Esophagus (tissue), 2 donors: ENCODE measurements at regions not wholly inside any gene's neighbourhood (a gene's known extent, or its start where the extent isn't known, plus 50 kb on each side); places are given as distances from the start of the nearest gene placed in this dataset.

Experiments used
- H3K27ac ChIP-seq, 2 donors: one replicate each; pipeline ENCODE4 v1.5.1; 2013; ENCODE audit warnings: low read depth in 2 of 2, mild to moderate bottlenecking in 2 of 2, inconsistent platforms in 1 of 2, low read length in 1 of 2, moderate library complexity in 1 of 2
- H3K27me3 ChIP-seq, 2 donors: one replicate each; pipeline ENCODE4 v1.6.1; 2013; ENCODE audit warnings: low read length in 2 of 2, control low read depth in 1 of 2, mild to moderate bottlenecking in 1 of 2; ENCODE audit not compliant: insufficient read depth in 2 of 2, control insufficient read depth in 1 of 2
- H3K36me3 ChIP-seq, 2 donors: one replicate each; pipeline ENCODE4 v1.6.1; 2013; ENCODE audit warnings: low read length in 1 of 2; ENCODE audit not compliant: control insufficient read depth in 2 of 2, insufficient read depth in 2 of 2
- H3K4me1 ChIP-seq, 2 donors: one replicate each; pipeline ENCODE4 v1.6.1; 2013; ENCODE audit warnings: low read length in 1 of 2; ENCODE audit not compliant: control insufficient read depth in 2 of 2, insufficient read depth in 2 of 2
- H3K4me3 ChIP-seq, 2 donors: one replicate each; pipeline ENCODE4 v1.5.1; 2013; ENCODE audit warnings: low read length in 2 of 2, mild to moderate bottlenecking in 2 of 2, low read depth in 1 of 2, moderate library complexity in 1 of 2
- H3K9me3 ChIP-seq, 2 donors: one replicate each; pipeline ENCODE4 v1.6.1; 2013; ENCODE audit warnings: mild to moderate bottlenecking in 2 of 2, low read depth in 1 of 2, low read length in 1 of 2, moderate library complexity in 1 of 2; ENCODE audit not compliant: control insufficient read depth in 2 of 2, insufficient read depth in 1 of 2
- WGBS, 2 donors: extraction: QIAGEN DNeasy Blood & Tissue Kit; methylation state at CpG; one replicate each; pipeline ENCODE4 v1.1.7; 2013; 5-methylcytosine and 5-hydroxymethylcytosine counted together
- donor health status: healthy with polysubstance abuse.
- donor health status: Bipolar disorder and iron deficiency.

- H3K27me3 ChIP-seq: no peaks in the 10 kb centered on the region
- no peaks in the 10 kb centered on the region for H3K36me3 ChIP-seq
- H3K4me1 ChIP-seq: no peaks in the 10 kb centered on the region
- no peak overlapping the region for H3K27ac ChIP-seq
- H3K4me3 ChIP-seq: no peak overlapping the region
- 50 to 56% methylated on average over 3 of the region's 3 CpGs for WGBS, 2 donors
- no peaks in the 10 kb centered on the region for H3K9me3 ChIP-seq
Measured at GRCh38 chr21:25126564-25126963, 480.7 kb downstream of the MRPL39 start.

- Histone ChIP-seq H3K27me3 (no peaks in the 10 kb centered on the region), H3K36me3 (no peaks in the 10 kb centered on the region), H3K4me3 (no peak overlapping the region), H3K4me1 (no peaks in the 10 kb centered on the region), H3K9me3 (no peaks in the 10 kb centered on the region), H3K27ac (no peak overlapping the region)
- 93% methylated on average over 13 of the region's 13 CpGs for WGBS, 2 donors
Measured at GRCh38 chr21:25118648-25119047, 488.6 kb downstream of the MRPL39 start.

DNA sequence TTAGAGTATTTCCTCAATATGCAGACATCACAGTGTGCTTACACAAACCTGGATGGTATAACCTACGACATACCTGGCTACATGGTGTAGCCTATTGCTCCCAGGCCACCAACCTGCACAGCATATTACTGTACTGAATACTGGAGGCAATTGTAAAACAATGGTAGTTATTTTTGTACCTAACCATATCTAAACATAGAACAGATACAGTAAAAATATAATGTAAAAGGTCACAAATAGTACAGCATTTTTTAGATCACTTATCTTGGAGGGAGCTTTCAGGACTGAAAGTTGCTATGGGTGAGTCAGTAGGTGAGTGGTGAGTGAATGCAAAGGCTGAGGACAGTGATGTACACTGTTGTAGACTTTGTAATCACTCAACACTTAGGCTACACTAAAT, 492.3 kb downstream of the MRPL39 start:
- H3K4me3 ChIP-seq: no peak overlapping the region
- H3K27ac ChIP-seq: no peak overlapping the region
- H3K27me3 ChIP-seq: no peaks in the 10 kb centered on the region
- no peaks in the 10 kb centered on the region for H3K4me1 ChIP-seq
- 59 to 65% methylated on average over 1 of the region's 1 CpG for WGBS, 2 donors
- no peaks in the 10 kb centered on the region for H3K36me3 ChIP-seq
- no peaks in the 10 kb centered on the region for H3K9me3 ChIP-seq

DNA sequence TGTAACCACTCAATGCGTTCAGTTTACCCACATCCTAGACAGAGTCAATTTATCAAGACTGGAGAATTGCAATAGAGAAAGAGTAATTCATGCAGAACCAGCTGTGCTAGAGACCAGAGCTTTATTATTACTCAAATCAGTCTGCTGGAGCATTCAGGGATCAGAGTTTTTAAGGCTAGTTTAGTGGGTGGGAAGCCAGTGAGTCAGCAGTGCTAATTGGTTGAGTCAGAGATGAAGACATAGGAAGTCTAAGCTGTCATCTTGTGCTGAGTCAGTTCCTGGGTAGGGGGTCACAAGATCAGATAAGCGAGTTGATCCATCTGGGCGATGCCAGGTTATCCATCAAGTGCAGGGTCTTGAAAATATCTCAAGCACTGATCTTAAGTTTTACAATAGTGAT, 499.6 kb downstream of the MRPL39 start:
- Histone ChIP-seq H3K4me1 (no peaks in the 10 kb centered on the region), H3K4me3 (no peak overlapping the region), H3K36me3 (no peaks in the 10 kb centered on the region), H3K9me3 (no peaks in the 10 kb centered on the region), H3K27me3 (no peaks in the 10 kb centered on the region), H3K27ac (no peak overlapping the region)
- WGBS, 2 donors: 72 to 74% methylated on average over 3 of the region's 3 CpGs

GRCh38 chr21:25103500-25104207, 503.6 kb downstream of the MRPL39 start:
- H3K9me3 ChIP-seq: no peaks in the 10 kb centered on the region

GRCh38 chr21:25097648-25098047, 509.6 kb downstream of the MRPL39 start:
- WGBS, 2 donors: 83 to 84% methylated on average over 2 of the region's 2 CpGs
- Histone ChIP-seq H3K4me3 (no peak overlapping the region), H3K27me3 (no peaks in the 10 kb centered on the region), H3K36me3 (no peaks in the 10 kb centered on the region), H3K9me3 (peaks cover 0 to under 1% of the 10 kb centered on the region in 2 donors), H3K27ac (no peak overlapping the region), H3K4me1 (no peaks in the 10 kb centered on the region)

More at GRCh38 chr21:25103500-25104207, 503.6 kb downstream of the MRPL39 start:
- H3K36me3 ChIP-seq: no peaks in the 10 kb centered on the region
- no peak overlapping the region for H3K4me3 ChIP-seq
- H3K4me1 ChIP-seq: no peaks in the 10 kb centered on the region
- no peak overlapping the region for H3K27ac ChIP-seq
- no peaks in the 10 kb centered on the region for H3K27me3 ChIP-seq

DNA sequence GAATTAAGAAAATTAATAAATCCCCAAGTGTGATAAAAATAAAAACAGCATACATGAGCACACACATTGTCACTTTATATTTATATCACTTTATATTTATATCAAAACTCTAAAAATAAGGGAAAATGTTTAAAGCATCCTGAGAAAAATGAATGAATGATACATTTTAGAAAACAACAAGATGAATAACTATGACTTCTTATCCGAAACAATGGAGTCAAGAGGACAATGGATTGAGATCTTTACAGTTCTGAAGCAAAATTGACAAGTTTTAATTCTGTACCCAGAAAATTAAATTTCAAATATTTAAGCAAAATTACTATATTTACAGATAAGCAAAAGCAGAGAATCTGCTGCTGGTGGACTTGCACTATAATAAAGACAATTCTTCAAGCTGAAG, 512.6 kb downstream of the MRPL39 start:
- H3K36me3 ChIP-seq: no peaks in the 10 kb centered on the region
- peaks cover 0 to 6% of the 10 kb centered on the region in 2 donors for H3K9me3 ChIP-seq
- no peaks in the 10 kb centered on the region for H3K27me3 ChIP-seq
- H3K27ac ChIP-seq: no peak overlapping the region
- H3K4me1 ChIP-seq: no peaks in the 10 kb centered on the region
- no peak overlapping the region for H3K4me3 ChIP-seq
- 84 to 87% methylated on average over 1 of the region's 1 CpG for WGBS, 2 donors

GRCh38 chr21:25092441-25093011, 514.8 kb downstream of the MRPL39 start:
- Histone ChIP-seq H3K4me1 (no peaks in the 10 kb centered on the region), H3K27me3 (no peaks in the 10 kb centered on the region), H3K36me3 (no peaks in the 10 kb centered on the region), H3K4me3 (no peak overlapping the region), H3K9me3 (peaks cover 0 to 6% of the 10 kb centered on the region in 2 donors), H3K27ac (no peak overlapping the region)
- WGBS, 2 donors: 84 to 86% methylated on average over 8 of the region's 8 CpGs

GRCh38 chr21:25081096-25081495, 526.2 kb downstream of the MRPL39 start:
- H3K4me3 ChIP-seq: no peak overlapping the region
- 80 to 84% methylated on average over 4 of the region's 4 CpGs for whole genome bisulfite sequencing, 2 donors
- no peaks in the 10 kb centered on the region for H3K36me3 ChIP-seq
- H3K27me3 ChIP-seq: no peaks in the 10 kb centered on the region
- no peak overlapping the region for H3K27ac ChIP-seq
- no peaks in the 10 kb centered on the region for H3K9me3 ChIP-seq
- H3K4me1 ChIP-seq: no peaks in the 10 kb centered on the region

GRCh38 chr21:25080661-25081060, 526.6 kb downstream of the MRPL39 start:
- no peaks in the 10 kb centered on the region for H3K36me3 ChIP-seq
- H3K4me3 ChIP-seq: no peak overlapping the region
- H3K27me3 ChIP-seq: no peaks in the 10 kb centered on the region
- H3K4me1 ChIP-seq: no peaks in the 10 kb centered on the region
- no peaks in the 10 kb centered on the region for H3K9me3 ChIP-seq
- no peak overlapping the region for H3K27ac ChIP-seq
- WGBS, 2 donors: 74 to 77% methylated on average over 1 of the region's 1 CpG
